ENCODE measurements at regions not wholly inside any gene's neighbourhood (a gene's known extent, or its start where the extent isn't known, plus 50 kb on each side); places are given as distances from the start of the nearest gene placed in this dataset.

GRCh38 chr12:107394693-107395092 lies 290.9 kb upstream of the PWP1 start:
- no peak for TF ChIP-seq POLR2A (IDR thresholded peaks at IDR 0.05)
- TF ChIP-seq CTCF (IDR thresholded peaks at IDR 0.05): no peak
- no peak overlapping the region for H3K4me3 ChIP-seq
- intact Hi-C loops (cut with DNase I): no loop called here
- DNase-seq: no peak
- no peaks in the 10 kb centered on the region for H3K27me3 ChIP-seq
- no peaks in the 10 kb centered on the region for H3K9me3 ChIP-seq
- H3K36me3 ChIP-seq (replicated peaks in 1 of 2; ENCODE audit: insufficient read depth in 1 of 2, low read depth in 2 of 2): no peaks in the 10 kb centered on the region
- 56 to 64% methylated on average over 3 of the region's 3 CpGs for WGBS, 2 donors
- H3K4me1 ChIP-seq: no peaks in the 10 kb centered on the region
- H3K27ac ChIP-seq: no peak overlapping the region
- no peak for ATAC-seq

GRCh38 chr12:107395817-107396216 lies 289.8 kb upstream of the PWP1 start:
- no peaks in the 10 kb centered on the region for H3K4me1 ChIP-seq
- no peaks in the 10 kb centered on the region for H3K27me3 ChIP-seq
- intact Hi-C loops (cut with DNase I): no loop called here
- H3K9me3 ChIP-seq: no peaks in the 10 kb centered on the region
- ATAC-seq (no peak), DNase-seq (no peak)
- H3K36me3 ChIP-seq (replicated peaks in 1 of 2; ENCODE audit: insufficient read depth in 1 of 2, low read depth in 2 of 2): no peaks in the 10 kb centered on the region
- TF ChIP-seq CTCF (IDR thresholded peaks at IDR 0.05) (no peak), POLR2A (IDR thresholded peaks at IDR 0.05) (no peak)
- 47 to 57% methylated on average over 3 of the region's 3 CpGs for WGBS, 2 donors
- H3K27ac ChIP-seq: no peak overlapping the region
- H3K4me3 ChIP-seq: no peak overlapping the region

- no peak overlapping the region for H3K27ac ChIP-seq
- H3K36me3 ChIP-seq (replicated peaks in 1 of 2; ENCODE audit: insufficient read depth in 1 of 2, low read depth in 2 of 2): no peaks in the 10 kb centered on the region
- no peaks in the 10 kb centered on the region for H3K9me3 ChIP-seq
- DNase-seq (no peak), ATAC-seq (no peak)
- no peaks in the 10 kb centered on the region for H3K27me3 ChIP-seq
- WGBS, 2 donors: 61 to 63% methylated on average over 7 of the region's 7 CpGs
- intact Hi-C loops (cut with DNase I): no loop called here
- H3K4me1 ChIP-seq: no peaks in the 10 kb centered on the region
- no peak for TF ChIP-seq POLR2A (IDR thresholded peaks at IDR 0.05)
- TF ChIP-seq CTCF (IDR thresholded peaks at IDR 0.05): no peak
- no peak overlapping the region for H3K4me3 ChIP-seq
These were observed 288.6 kb upstream of the PWP1 start for GRCh38 chr12:107396991-107397390.

GRCh38 chr12:107397890-107398500 lies 287.6 kb upstream of the PWP1 start:
- Histone ChIP-seq H3K27me3 (no peaks in the 10 kb centered on the region), H3K4me3 (no peak overlapping the region), H3K4me1 (no peaks in the 10 kb centered on the region), H3K36me3 (replicated peaks in 1 of 2; ENCODE audit: insufficient read depth in 1 of 2, low read depth in 2 of 2) (no peaks in the 10 kb centered on the region), H3K27ac (no peak overlapping the region), H3K9me3 (no peaks in the 10 kb centered on the region)
- 65 to 68% methylated on average over 11 of the region's 11 CpGs for WGBS, 2 donors
- ATAC-seq (no peak), DNase-seq (no peak)
- no peak for TF ChIP-seq POLR2A (IDR thresholded peaks at IDR 0.05)
- no peak for TF ChIP-seq CTCF (IDR thresholded peaks at IDR 0.05)
- intact Hi-C loops (cut with DNase I): no loop called here

- Histone ChIP-seq H3K4me1 (no peaks in the 10 kb centered on the region), H3K27ac (no peak overlapping the region), H3K9me3 (no peaks in the 10 kb centered on the region), H3K36me3 (replicated peaks in 1 of 2; ENCODE audit: insufficient read depth in 1 of 2, low read depth in 2 of 2) (no peaks in the 10 kb centered on the region), H3K27me3 (no peaks in the 10 kb centered on the region), H3K4me3 (no peak overlapping the region)
- DNase-seq (no peak), ATAC-seq (no peak)
- 68 to 69% methylated on average over 5 of the region's 5 CpGs for WGBS, 2 donors
- TF ChIP-seq POLR2A (IDR thresholded peaks at IDR 0.05) (no peak), CTCF (IDR thresholded peaks at IDR 0.05) (no peak)
- intact Hi-C loops (cut with DNase I): no loop called here
These were observed 286.6 kb upstream of the PWP1 start for GRCh38 chr12:107399046-107399445.

Measured in body of pancreas (tissue), 4 donors.